ENCODE measurements at regions not wholly inside any gene's neighbourhood (a gene's known extent, or its start where the extent isn't known, plus 50 kb on each side); places are given as distances from the start of the nearest gene placed in this dataset.

- no peak for DNase-seq (ENCODE audit: low read depth, low spot score)
- no peak for TF ChIP-seq CTCF (IDR thresholded peaks at IDR 0.05; ENCODE audit: insufficient read depth, low read length, missing control alignments)
- CTCF ChIA-PET, result no interaction called here
- no peak overlapping the region for H3K4me3 ChIP-seq (ENCODE audit: low read depth, low read length)
- POLR2A ChIA-PET, result no interaction called here
Observed at GRCh38 chr4:115655626-115656025, 542.2 kb upstream of the NDST4 start.

GRCh38 chr4:115648786-115649185 is 535.4 kb upstream of the NDST4 start:
- POLR2A ChIA-PET, result no interaction called here
- no peak for DNase-seq (ENCODE audit: low read depth, low spot score)
- no peak for TF ChIP-seq CTCF (IDR thresholded peaks at IDR 0.05; ENCODE audit: insufficient read depth, low read length, missing control alignments)
- CTCF ChIA-PET, result no interaction called here
- no peak overlapping the region for H3K4me3 ChIP-seq (ENCODE audit: low read depth, low read length)

GRCh38 chr4:115629270-115629669 is 515.9 kb upstream of the NDST4 start:
- no peak for TF ChIP-seq CTCF (IDR thresholded peaks at IDR 0.05; ENCODE audit: insufficient read depth, low read length, missing control alignments)
- POLR2A ChIA-PET, result no interaction called here

GRCh38 chr4:115609631-115610030 is 496.2 kb upstream of the NDST4 start:
- no peak for DNase-seq (ENCODE audit: low read depth, low spot score)
- ChIA-PET CTCF (no interaction called here), POLR2A (no interaction called here)
- no peak overlapping the region for H3K4me3 ChIP-seq (ENCODE audit: low read depth, low read length)
- no peak for TF ChIP-seq CTCF (IDR thresholded peaks at IDR 0.05; ENCODE audit: insufficient read depth, low read length, missing control alignments)

More at GRCh38 chr4:115629270-115629669, 515.9 kb upstream of the NDST4 start:
- no peak overlapping the region for H3K4me3 ChIP-seq (ENCODE audit: low read depth, low read length)
- CTCF ChIA-PET, result no interaction called here
- DNase-seq (ENCODE audit: low read depth, low spot score), result no peak

GRCh38 chr4:115607311-115607710 is 493.9 kb upstream of the NDST4 start:
- H3K4me3 ChIP-seq (ENCODE audit: low read depth, low read length), result no peak overlapping the region
- POLR2A ChIA-PET, result no interaction called here
- CTCF ChIA-PET, result no interaction called here
- no peak for TF ChIP-seq CTCF (IDR thresholded peaks at IDR 0.05; ENCODE audit: insufficient read depth, low read length, missing control alignments)
- DNase-seq (ENCODE audit: low read depth, low spot score), result no peak

GRCh38 chr4:115596265-115597001 is 483.0 kb upstream of the NDST4 start:
- TF ChIP-seq CTCF (IDR thresholded peaks at IDR 0.05; ENCODE audit: insufficient read depth, low read length, missing control alignments), result no peak
- DNase-seq (ENCODE audit: low read depth, low spot score), result no peak
- POLR2A ChIA-PET, result no interaction called here
- CTCF ChIA-PET, result no interaction called here
- H3K4me3 ChIP-seq (ENCODE audit: low read depth, low read length), result no peak overlapping the region

Measured in AG04449 (cell line).